ENCODE measurements at regions not wholly inside any gene's neighbourhood (a gene's known extent, or its start where the extent isn't known, plus 50 kb on each side); places are given as distances from the start of the nearest gene placed in this dataset.

GRCh38 chr16:86302421-86303109, 207.8 kb upstream of the FOXF1 start:
- Histone ChIP-seq H3K27ac (ENCODE audit: low read depth in 1 of 2, low read length in 2 of 2) (no peak overlapping the region), H3K9ac (ENCODE audit: insufficient read depth, low read length, poor library complexity, severe bottlenecking) (no peak overlapping the region)
- intact Hi-C loops (cut with micrococcal nuclease) = no loop called here

GRCh38 chr16:86303787-86304678, 206.3 kb upstream of the FOXF1 start:
- Histone ChIP-seq H3K27ac (ENCODE audit: low read depth in 1 of 2, low read length in 2 of 2) (no peak overlapping the region), H2AFZ (ENCODE audit: insufficient read depth, low read depth, low read length, poor library complexity, severe bottlenecking) (no peak overlapping the region), H3K9ac (ENCODE audit: insufficient read depth, low read length, poor library complexity, severe bottlenecking) (no peak overlapping the region), H3K27me3 (ENCODE audit: control insufficient read depth in 2 of 2, insufficient read depth in 2 of 2, low read length in 2 of 2) (peaks cover 11 to 20% of the 10 kb centered on the region in 2 donors), H3K4me2 (replicated peaks; ENCODE audit: extremely low read depth, low read length, poor library complexity, severe bottlenecking) (no peak overlapping the region), H3K36me3 (replicated peaks in 1 of 2; ENCODE audit: control insufficient read depth in 1 of 2, insufficient read depth in 2 of 2, low read length in 2 of 2) (no peaks in the 10 kb centered on the region), H3K4me3 (replicated peaks in 1 of 3; ENCODE audit: low read depth in 2 of 3, low read length in 3 of 3) (no peak overlapping the region), H3K79me2 (ENCODE audit: insufficient read depth, low read length) (no peaks in the 10 kb centered on the region), H3K4me1 (ENCODE audit: control insufficient read depth in 1 of 2, insufficient read depth in 2 of 2, low read length in 2 of 2) (no peaks in the 10 kb centered on the region), H3K9me3 (replicated peaks in 1 of 2; ENCODE audit: control insufficient read depth in 1 of 2, insufficient read depth in 1 of 2, low read length in 2 of 2) (peaks cover 0 to 5% of the 10 kb centered on the region in 2 donors), H4K20me1 (ENCODE audit: insufficient read depth, low read length) (no peaks in the 10 kb centered on the region)
- Mint-ChIP-seq H3K36me3 (no peaks in the 10 kb centered on the region), H3K27me3 (ENCODE audit: low read depth in 3 of 3) (peaks cover 28 to 31% (median 29%) of the 10 kb centered on the region in 3 donors), H3K9me3 (peaks cover 0 to 5% (median 0%) of the 10 kb centered on the region in 7 donors), H3K4me3 (no peak overlapping the region), H3K27ac (no peak overlapping the region), H3K4me1 (peaks cover 2% of the 10 kb centered on the region)
- 90% methylated on average over 28 of the region's 41 CpGs for WGBS (ENCODE audit: insufficient coverage)
- intact Hi-C loops (cut with micrococcal nuclease) = no loop called here
- no peak for DNase-seq
- TF ChIP-seq, protein P1, sequence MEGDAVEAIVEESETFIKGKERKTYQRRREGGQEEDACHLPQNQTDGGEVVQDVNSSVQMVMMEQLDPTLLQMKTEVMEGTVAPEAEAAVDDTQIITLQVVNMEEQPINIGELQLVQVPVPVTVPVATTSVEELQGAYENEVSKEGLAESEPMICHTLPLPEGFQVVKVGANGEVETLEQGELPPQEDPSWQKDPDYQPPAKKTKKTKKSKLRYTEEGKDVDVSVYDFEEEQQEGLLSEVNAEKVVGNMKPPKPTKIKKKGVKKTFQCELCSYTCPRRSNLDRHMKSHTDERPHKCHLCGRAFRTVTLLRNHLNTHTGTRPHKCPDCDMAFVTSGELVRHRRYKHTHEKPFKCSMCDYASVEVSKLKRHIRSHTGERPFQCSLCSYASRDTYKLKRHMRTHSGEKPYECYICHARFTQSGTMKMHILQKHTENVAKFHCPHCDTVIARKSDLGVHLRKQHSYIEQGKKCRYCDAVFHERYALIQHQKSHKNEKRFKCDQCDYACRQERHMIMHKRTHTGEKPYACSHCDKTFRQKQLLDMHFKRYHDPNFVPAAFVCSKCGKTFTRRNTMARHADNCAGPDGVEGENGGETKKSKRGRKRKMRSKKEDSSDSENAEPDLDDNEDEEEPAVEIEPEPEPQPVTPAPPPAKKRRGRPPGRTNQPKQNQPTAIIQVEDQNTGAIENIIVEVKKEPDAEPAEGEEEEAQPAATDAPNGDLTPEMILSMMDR (IDR thresholded peaks at IDR 0.05) = no peak

More at GRCh38 chr16:86302421-86303109, 207.8 kb upstream of the FOXF1 start:
- Histone ChIP-seq H3K4me3 (replicated peaks in 1 of 3; ENCODE audit: low read depth in 2 of 3, low read length in 3 of 3) (no peak overlapping the region), H3K36me3 (replicated peaks in 1 of 2; ENCODE audit: control insufficient read depth in 1 of 2, insufficient read depth in 2 of 2, low read length in 2 of 2) (no peaks in the 10 kb centered on the region), H3K4me1 (ENCODE audit: control insufficient read depth in 1 of 2, insufficient read depth in 2 of 2, low read length in 2 of 2) (no peaks in the 10 kb centered on the region), H3K79me2 (ENCODE audit: insufficient read depth, low read length) (no peaks in the 10 kb centered on the region), H4K20me1 (ENCODE audit: insufficient read depth, low read length) (no peaks in the 10 kb centered on the region), H3K9me3 (replicated peaks in 1 of 2; ENCODE audit: control insufficient read depth in 1 of 2, insufficient read depth in 1 of 2, low read length in 2 of 2) (peaks cover 0 to 13% of the 10 kb centered on the region in 2 donors), H3K4me2 (replicated peaks; ENCODE audit: extremely low read depth, low read length, poor library complexity, severe bottlenecking) (no peak overlapping the region), H2AFZ (ENCODE audit: insufficient read depth, low read depth, low read length, poor library complexity, severe bottlenecking) (no peak overlapping the region), H3K27me3 (ENCODE audit: control insufficient read depth in 2 of 2, insufficient read depth in 2 of 2, low read length in 2 of 2) (peaks cover 13 to 35% of the 10 kb centered on the region in 2 donors)
- Mint-ChIP-seq H3K27ac (no peak overlapping the region), H3K27me3 (ENCODE audit: low read depth in 3 of 3) (peaks cover 40 to 43% (median 42%) of the 10 kb centered on the region in 3 donors), H3K4me3 (no peak overlapping the region), H3K4me1 (peaks cover 3% of the 10 kb centered on the region), H3K9me3 (peaks cover 0 to 13% (median 0%) of the 10 kb centered on the region in 7 donors), H3K36me3 (no peaks in the 10 kb centered on the region)
- no peak for DNase-seq
- WGBS (ENCODE audit: insufficient coverage) = 100% methylated on average over 3 of the region's 11 CpGs
- TF ChIP-seq, protein P1 (IDR thresholded peaks at IDR 0.05) = no peak
